ENCODE measurements at regions not wholly inside any gene's neighbourhood (a gene's known extent, or its start where the extent isn't known, plus 50 kb on each side); places are given as distances from the start of the nearest gene placed in this dataset.

DNA sequence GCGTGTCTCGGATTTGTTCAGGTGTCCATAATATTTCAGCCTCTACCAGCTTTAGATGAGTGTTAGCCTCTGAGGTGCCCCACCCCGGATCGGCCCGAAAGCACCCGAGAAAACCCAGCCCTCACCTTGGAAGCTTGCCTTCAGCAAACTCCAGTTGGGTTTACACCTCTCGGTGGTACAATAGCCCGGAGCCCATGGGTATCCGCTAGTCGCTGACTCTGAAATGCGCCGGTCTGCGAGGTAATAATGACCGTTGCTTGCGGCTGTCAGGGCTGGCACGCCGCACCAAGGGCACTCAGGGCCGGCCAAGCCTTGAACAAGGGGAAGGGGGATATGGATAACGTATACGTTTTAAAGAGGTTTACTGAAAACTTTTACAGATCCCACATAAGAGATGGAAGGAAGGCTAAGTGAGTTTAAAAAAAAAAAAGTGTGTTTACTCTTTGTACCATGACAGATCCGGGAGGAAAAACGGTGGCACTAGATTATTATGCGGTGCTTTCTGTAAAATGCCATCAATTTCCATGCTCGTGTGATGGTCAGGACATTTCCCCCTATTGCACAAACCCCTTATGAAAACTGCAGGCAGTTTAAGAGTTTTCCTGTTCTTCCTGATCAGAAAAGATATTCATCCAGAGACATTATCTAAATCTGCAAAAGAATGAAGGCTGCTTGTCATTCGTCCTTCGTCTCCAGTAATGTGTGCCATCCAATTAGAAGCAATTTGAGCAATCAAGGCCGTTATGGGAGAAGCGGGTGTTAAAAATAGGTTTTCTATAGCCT is 124.2 kb downstream of the TMEM161B start:
- DNase-seq (ENCODE audit: low read depth, low spot score) = no peak

DNA sequence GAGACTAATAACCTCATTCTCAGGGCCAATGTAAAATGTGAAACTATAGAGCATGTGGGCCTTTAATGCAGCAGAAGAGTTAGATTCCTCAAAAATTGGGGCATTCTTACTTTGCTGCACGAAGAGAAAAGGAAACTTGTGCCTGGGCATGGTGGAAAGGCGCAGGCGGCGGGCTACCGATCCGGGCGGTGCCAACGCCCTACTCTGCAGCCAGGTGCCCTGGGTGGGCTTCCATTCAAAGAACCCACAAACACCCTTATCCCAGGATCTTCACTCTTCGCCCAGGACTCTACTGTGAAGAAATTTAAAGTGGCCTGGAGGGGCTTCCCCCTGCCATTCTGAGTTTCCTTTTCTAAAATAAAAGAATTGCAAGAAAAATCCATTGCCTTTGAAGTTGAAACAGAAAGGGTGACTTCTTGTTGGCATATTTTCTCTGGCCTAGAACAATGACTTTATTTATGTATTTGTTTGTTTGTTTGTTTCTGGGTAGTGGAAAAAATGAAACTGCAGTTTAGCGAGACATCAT is 124.9 kb downstream of the TMEM161B start:
- DNase-seq (ENCODE audit: low read depth, low spot score) = no peak

DNA sequence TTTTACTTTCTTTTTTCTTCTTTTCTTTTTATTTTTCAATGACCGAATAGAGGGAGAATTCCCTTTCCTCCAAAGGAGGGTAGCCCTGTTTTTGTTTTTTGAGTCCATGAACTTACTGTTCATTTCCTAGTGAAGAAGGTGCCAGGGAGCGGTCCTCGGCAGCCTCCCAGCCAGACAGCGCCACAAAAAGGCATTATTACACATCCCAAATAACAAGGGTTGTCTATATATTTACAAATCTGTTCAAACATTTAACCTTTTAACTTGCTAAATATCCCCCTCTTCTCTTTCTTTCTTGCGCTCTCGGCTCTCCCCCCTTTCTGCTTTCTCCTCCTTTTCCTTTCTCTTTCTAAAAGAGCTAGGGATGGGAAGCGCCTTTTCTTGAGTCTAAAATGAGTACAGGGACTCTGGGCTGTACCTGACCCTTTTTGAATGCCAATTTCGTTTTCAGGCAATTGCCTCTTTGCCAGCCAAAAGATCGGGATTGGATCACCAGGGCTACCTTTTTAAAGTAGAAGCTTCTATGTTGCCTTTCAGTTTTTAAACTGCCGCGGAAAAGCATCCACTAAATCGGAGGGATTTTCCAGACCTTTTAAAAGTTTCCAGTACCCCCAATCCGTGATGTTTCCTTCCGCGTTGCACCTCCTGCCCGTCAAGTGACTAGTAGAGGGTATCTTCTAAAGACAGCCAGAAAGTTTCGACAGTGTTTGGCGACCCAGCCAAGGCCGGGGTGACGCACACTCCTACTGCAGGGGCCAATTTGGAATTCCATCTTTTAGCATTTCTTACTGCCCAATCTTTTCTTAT is 125.6 kb downstream of the TMEM161B start:
- no peak for DNase-seq (ENCODE audit: low read depth, low spot score)

DNA sequence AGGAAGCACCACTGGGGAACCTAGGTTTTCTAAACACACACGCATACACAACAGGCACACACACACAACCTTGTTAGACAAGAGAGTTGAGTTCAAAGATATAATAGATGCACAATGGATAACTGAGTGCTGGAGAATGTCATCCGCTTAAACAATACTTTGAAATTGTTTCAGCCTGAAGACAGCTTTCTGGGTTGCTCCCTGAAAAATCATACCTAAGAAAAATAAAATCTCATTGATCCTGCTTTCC is 126.1 kb downstream of the TMEM161B start:
- no peak for DNase-seq (ENCODE audit: low read depth, low spot score)

DNA sequence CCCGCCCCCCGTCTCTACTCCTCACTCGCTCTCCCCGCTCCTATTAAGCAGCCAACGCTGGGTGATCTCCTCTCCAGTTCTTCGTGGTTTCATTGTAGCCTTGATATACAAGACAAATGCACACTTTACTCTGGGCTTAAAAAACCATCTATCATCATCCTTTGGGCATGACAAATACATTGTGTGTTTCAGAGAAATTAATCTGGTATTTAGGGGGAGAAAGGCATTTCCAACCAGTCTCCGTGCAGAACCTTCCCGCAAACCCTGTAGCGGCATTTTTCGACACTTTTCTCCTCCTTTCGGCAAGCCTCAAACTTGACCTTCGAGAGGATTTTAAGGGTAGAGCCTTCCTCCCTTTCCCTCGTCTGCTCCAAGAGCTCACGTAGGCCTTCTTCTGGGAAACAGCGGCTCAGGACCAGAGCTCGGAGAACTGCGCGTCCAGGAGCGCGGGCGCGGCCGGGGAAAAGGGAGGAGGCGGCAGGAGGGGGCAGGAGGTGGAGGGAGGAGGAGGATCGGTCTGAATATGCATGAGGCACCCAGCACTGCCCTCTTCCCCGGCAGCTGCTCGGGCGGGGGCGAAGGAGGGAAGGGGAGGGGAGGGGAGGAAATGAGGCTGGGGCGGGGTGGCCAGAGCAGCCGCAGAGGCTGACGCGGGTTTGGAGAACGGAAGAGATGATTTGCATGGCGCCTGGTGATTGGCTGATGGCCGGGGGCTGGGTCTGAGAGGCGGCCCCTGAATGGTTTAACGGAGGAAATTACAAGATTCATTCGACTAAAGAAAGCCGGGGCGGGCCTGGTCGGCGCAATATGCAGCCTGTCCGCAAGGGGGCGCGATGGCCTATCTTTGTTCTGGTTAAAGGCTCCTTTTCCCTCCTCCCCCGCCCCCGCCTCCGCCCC is 127.5 kb downstream of the TMEM161B start:
- DNase-seq (ENCODE audit: low read depth, low spot score) = peak; percentile 86

DNA sequence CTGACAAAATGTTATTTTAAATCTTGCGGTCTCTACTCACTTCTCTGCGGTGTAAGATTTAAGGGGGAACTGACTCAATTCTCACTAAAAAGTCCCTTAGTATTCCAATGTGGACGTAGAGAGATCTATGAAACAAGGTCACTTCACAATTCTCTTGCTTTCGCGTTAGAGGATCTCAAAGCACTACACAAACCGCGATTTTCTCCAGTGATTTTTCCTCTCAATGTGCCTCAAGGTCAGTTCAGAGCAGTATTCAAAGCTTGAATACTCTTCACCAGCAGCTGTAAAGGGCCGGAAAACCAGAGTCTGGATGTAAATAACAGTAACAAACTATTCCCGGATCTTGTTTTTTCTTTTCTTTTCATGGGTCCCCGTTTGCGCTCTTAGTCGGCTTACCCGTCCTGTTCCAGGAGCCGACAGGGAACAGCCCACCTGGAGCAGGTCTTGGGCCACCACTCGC is 128.2 kb downstream of the TMEM161B start:
- no peak for DNase-seq (ENCODE audit: low read depth, low spot score)

DNA sequence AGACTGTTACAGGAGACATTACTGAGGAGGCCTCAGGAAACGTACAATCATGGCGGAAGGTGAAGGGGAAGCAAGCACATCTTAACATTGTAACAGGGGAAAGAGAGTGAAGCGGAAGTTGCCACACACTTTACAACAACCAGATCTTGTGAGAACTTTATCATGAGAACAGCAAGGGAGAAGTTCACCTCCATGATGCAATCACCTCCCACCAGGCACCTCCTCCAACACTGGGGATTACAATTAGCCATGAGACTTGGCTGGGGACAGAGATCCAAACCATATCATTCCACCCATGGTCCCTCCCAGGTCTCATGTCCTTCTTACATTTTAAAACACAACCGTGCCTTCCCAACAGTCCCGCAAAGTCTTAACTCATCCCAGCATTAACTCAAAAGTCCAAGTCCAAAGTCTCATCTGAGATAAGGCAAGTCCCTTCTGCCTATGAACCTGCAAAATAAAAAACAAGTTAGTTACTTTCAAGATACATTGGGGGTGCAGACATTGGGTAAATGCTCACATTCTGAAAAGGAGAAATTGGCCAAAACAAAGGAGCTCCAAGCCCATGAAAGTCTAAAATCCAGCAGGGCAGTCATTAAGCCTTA is 138.3 kb downstream of the TMEM161B start:
- DNase-seq (ENCODE audit: low read depth, low spot score) = no peak

DNA sequence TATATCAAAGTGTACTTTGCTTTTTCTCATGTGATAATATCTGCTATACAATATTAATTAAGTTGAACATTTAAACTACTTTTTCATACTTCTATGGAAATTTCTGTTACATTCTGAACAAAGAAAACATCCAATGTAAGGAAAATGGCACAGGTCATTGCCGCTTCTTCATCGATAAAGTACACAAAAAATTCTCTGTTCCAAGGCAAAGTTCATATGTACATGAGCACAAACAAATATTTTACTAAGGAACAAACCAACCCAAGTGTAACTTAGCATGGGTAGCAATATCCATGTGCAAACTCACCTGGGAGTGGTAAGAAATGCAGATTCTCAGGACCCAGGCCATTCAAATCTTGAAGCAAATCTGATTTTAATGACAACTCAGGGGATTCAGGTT is 139.8 kb downstream of the TMEM161B start:
- DNase-seq (ENCODE audit: low read depth, low spot score) = no peak

DNA sequence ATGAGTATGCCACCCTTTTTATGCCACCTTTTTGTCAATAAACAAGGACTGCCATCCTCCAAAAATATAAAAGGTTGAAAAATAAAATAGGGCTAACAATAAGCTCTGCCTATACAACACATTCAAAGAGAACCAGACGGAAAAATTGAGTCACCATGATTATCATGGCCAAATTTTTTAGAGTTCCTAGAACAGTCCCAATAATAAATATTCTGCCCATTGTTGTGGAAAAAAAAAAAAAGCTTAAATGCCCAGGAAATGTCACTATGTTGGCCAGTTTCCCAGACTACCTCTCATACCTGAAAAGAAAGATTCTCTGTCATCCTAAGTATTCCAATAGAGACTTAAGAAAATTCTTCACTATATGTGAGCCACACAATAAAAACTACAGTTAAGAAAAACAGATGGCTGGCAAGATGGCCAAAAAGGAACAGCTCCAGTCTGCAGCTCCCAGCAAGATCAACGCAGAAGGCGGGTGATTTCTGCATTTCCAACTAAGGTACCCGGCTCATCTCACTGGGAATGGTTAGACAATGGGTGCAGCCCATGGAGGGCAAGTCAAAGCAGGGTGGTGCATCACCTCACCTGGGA is 149.0 kb downstream of the TMEM161B start:
- no peak for DNase-seq (ENCODE audit: low read depth, low spot score)

DNA sequence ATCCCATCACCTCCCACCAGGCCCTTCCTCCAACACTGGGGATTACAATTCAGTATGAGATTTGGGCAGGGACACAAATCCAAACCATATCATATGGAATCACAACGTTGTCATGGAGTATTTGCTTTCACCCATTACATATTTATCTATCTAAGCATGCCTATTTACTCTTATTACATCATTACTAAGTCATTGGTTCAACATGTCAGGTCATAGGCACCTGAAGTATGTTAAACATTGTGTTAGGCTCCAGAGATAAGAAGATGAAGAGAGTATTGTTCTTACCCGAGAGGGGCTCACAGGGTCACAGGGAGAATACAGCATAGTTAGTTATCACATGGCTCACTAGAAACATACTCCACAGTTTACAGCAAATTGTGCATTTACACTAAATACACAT is 150.5 kb downstream of the TMEM161B start:
- no peak for DNase-seq (ENCODE audit: low read depth, low spot score)

DNA sequence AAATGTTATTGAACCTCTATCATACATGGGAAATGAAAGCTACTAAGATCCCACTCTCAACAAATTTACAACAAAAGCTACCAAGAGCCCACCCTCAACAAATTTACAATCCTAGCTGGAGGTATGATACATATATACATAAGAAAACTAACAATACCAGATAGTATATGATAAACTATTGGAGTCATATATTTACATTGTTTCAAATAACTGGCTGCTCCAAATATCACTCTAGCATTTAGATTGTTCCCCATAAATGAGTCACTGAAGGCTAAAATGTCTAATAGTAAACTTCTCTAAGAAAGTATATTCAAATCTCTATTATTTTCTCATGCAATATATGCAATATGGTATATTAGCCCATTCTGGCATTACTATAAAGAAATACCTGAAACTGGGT is 151.1 kb downstream of the TMEM161B start:
- DNase-seq (ENCODE audit: low read depth, low spot score) = no peak

DNA sequence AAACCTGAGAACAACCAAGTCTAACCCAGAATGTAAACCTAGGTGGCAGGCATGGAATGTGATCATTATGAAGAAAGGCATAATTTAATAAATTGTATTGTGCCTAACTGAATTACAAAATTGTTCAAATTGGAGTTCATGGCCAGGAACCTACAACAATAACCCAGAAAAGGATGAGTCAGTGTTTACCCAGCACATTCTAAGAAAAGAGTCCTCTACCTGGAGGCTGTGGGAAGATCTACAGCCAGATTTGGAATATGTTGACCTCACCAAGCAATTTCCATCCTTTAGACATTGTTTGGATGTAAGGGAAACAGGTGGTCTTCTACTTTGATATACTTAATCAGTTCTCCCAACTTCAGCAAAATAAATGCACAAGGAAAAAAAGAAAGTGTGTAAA is 152.2 kb downstream of the TMEM161B start:
- no peak for DNase-seq (ENCODE audit: low read depth, low spot score)

DNA sequence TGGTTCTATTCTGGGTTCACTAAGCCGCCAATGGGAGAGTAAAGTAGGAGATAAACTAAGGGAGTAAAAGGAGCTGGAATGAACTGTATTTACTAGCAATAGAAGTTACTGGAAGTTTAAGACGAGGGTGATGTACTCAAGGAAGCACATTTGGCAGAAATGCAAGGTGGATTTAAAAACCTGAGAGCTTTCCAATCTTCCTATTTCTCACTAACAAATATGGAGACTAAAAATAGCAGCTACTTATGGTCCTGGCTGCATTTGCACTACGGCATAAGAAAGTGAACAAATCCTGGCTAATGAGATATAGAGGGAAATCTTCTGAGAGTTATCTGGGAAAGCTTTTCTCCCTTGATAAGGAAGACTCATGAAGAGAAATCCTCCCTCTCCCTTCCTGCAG is 153.4 kb downstream of the TMEM161B start:
- DNase-seq (ENCODE audit: low read depth, low spot score) = no peak

DNA sequence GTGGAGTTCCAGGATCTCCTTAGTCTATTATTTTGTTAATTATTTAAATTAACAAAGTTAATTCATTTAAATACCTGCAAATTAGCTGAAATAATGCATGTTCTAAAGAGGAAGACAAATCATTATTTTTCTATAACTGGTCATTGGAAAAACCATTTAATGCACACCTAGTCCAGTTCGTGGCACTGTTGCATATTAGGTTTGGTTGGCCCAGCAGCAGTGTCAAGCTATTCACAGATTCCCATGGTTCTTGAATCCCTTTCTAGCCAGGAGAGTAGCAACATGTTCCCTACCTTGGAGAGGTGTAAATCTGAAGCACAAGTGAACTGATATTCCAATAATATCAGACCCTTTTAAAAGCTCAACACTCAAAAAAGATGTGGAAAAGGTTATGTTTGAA is 155.2 kb downstream of the TMEM161B start:
- DNase-seq (ENCODE audit: low read depth, low spot score) = no peak

DNA sequence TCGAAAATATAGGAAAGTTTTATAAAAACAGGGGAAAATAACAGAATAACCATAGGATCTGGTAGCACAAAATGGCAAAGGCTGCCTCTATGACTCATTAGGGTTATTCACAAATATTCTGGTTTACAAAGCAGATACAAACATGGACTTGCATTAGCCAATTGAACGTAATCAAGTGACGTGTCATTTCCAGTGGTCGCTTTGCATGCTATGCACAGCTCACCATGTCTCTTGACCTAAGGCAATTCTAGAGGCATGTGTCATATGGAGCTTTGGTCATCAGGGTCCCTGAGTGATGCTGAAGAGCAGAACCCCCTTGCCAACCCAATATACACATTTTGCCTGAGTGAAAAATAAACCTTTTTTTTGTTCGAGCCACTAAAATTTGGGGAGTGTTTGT is 158.8 kb downstream of the TMEM161B start:
- DNase-seq (ENCODE audit: low read depth, low spot score) = no peak

DNA sequence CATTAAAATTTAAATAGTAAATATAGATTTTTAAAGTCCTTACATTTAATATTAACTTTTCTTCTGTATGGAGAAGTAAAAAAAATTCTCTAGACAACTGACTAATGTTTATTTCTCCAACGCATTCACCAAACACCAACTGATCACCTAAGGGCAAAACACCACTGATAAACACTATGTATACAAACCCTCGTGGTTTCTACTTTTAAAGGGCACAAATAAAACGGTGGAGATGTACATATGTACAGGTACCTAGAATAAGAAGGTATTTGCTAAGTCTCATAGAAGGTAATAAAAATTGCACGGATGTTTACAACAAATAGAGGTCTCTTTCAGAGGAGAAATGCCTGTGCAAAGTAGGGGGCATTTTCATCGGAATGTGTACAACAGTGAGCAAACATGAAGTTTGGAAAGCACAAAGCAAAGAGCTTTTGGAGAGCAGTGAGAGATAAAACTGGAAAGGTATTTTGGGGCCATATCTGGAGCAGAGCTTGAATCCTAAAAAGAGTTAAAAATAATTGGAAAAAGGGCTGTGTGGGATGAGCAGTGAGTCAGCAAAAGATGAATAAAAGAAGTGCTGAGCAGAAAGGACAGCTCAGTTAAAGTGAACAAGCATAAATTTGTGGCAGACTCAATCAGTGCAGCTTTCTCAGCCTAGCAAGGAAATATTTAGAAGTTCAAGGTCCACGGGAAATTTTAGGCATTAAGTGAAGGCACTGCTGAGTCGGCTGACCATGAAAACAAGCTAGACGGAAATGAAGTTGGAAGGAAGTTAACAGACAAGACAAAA is 160.0 kb downstream of the TMEM161B start:
- DNase-seq (ENCODE audit: low read depth, low spot score) = no peak

DNA sequence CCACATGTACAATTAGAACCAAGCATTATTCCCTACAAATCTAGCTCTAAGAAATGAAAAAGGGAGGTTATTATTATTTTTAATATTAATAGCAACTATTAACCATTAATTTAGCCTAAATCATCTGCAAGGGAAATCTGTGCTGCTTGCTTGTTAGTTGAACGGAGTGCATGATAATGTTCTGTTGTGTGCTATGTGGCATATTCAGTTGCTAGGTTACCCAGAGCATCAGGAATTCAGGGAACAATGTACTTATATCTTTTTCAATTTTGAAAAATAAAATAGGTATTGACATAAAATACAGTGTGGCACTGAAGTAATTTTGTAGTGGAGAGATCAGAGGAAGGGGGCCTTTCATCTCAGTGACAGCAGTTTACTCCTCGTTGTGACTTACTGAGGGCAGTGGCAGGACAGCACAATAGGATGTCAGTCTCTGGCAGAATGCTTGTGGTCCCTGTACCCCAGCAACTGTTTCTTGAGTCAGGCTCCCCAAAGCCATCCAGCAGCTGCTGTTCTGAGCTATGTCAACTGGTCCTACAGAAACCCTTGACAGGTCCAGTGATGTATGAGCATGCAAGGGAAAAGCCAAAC is 173.6 kb downstream of the TMEM161B start:
- DNase-seq (ENCODE audit: low read depth, low spot score) = no peak

DNA sequence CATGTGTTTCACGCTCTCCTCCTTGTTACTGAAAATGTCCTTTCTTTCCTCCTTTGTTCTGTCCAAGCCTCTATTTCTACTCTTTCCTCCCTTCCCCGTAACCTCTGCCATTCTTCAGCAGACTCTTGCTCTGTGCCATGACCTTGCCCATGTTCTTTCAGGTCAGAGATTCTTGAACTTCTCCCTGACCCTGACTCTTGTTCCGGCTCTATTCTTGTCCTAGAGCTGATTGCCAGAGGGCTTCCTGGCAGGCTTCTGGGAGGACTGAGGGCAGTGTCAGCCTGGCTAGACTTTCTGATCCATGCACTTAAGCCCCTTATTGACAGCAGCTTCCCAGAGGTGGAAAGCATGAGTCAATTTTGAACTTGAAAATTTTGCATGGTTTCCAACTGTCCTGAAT is 174.2 kb downstream of the TMEM161B start:
- DNase-seq (ENCODE audit: low read depth, low spot score) = no peak

DNA sequence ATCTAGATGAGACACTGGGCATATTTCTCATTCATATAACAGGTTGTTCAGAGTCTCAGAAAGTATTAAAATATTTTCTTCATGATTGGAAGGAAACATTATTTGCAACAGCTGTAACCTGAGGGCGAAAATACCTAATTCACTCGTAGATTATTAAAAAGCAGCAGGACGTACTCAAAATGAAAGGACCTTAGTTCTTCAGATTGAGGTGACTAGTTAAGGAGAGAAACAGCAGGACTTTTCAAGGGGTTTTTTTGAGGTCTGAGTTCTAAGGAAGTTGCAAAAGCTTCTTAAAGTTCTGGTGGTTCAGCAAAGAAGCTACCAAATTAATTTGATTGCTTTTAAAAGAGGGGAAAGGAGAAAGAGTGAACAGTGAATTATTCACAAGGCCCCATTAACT is 174.9 kb downstream of the TMEM161B start:
- DNase-seq (ENCODE audit: low read depth, low spot score) = no peak

DNA sequence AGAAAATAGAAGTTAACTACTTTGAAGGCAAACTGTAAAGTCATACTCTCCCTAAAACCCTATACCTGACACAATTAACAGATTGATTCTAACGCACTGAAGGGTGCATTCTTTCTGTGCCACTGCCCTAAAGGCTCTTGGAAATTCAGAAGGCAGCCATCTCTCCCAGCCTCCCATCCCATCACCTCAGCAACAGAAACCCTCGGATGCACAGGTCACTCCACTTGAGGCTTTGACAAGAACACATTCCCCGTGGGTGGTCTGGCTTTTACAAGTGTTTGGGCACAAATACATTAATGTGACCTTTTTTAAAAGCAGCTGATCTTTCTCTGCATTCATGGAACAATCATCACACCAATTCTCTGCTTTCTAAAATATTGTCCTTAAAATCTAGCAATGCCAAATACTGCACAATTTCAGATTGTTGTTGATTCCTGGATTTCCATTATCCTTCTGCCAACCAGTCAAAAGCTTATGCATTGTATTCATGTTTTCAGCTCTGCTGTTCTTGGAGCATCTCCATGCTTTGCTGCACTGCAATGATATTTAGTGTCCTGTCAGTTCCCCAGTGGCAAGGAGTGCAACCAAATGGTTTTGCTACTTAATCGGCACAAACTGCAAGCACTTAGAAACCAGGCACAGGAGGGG is 175.6 kb downstream of the TMEM161B start:
- DNase-seq (ENCODE audit: low read depth, low spot score) = no peak

All from iPS DF 19.7 (cell line).